ENCODE measurements at regions not wholly inside any gene's neighbourhood (a gene's known extent, or its start where the extent isn't known, plus 50 kb on each side); places are given as distances from the start of the nearest gene placed in this dataset.

DNA sequence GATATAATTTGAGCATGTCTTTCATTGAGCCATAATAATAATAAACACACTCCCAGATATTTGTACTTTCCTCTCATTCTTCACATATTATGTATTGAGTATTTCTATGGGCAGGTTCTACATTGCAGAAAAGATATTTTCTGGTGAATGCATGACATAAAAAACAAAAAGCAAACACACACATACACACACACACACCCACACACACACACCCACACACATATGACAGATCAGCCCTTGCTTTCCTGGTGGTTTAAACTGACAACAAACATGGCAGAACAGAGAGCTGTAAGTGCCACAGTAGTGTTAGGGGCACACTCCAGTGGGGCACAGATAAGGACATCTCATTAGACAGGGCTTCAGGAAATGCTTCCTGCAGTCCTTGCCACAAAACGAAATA, 123.3 kb upstream of the LSM8 start:
- no peak for DNase-seq (ENCODE audit: low spot score)
- intact Hi-C loops (cut with DNase I): no loop called here

DNA sequence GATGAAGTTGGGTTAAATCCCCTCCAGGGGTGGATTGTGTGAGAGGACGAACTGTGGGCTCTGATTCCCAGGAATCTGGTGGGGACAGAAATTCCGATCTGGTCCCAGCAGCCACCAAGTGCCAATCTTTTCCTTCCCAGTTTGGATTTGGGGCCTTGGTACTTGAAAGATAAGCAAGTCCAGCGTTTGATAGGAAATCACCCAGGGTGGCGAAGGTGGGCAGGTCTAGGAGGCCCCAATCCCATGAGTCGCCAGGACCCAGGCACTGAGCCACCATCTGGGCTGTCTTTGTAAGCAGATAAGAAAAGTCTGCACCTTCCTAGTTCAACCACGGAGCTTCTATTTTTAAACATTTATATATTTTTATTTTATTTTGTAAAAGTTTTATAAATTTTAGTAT, 122.6 kb upstream of the LSM8 start:
- intact Hi-C loops (cut with DNase I): no loop called here

DNA sequence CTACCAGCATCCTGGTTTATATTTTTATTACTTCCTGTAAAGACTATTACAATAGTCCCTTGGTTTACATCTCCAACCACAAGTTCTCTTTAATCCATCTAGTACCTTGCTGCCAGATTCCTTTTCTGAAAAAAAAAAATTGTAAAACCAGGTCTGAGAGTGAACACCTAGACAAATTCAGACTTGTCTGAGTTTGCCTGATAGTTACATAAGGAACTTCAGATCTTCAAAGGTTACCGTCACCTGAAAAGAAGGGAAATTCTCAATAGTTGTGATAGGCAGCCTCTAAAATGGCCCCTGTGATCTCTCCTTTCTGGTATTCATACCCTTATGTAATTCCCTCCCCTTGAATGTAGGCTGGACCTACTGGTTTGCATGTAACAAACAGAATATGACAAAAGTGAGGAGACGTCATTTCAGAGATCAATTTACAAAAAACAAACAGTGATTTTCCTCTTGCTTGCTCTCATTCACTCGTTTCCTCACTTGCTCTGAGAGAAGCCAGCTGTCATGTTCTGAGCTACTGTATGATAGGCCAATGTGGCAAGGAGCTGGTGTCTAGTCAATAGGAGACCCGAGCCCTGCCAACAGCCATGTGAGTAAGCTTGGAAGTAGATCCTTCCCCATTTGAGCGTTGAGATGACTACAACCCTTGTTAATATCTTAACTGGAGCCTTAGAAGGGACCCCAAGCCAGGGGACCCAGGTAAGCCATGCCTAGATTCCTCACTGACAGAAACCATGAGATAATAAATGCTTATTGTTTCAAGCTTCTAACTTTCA, 110.9 kb upstream of the LSM8 start:
- DNase-seq (ENCODE audit: low spot score): no peak

More for the DNA sequence above, 122.6 kb upstream of the LSM8 start:
- no peak for DNase-seq (ENCODE audit: low spot score)

DNA sequence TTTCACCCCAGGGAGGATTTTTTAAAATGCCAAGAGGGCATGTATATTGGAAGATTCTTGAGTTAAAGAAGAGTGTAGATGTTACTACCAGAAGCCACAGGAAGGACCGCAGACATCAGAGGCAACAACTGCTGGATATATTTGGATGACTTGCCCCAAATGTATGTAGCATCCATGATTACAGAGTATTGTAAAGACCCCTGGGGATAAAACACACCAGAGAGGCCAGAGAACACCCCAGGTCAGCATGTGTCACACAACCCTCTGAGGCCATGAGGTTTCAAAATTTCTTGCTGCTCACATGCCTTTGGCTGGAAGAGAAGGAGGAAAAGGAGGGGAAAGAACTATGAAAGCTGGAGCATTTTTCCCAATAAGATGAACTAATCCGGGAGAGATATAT, 108.0 kb upstream of the LSM8 start:
- intact Hi-C loops (cut with DNase I): no loop called here

More for the DNA sequence above, 110.9 kb upstream of the LSM8 start:
- intact Hi-C loops (cut with DNase I): no loop called here

DNA sequence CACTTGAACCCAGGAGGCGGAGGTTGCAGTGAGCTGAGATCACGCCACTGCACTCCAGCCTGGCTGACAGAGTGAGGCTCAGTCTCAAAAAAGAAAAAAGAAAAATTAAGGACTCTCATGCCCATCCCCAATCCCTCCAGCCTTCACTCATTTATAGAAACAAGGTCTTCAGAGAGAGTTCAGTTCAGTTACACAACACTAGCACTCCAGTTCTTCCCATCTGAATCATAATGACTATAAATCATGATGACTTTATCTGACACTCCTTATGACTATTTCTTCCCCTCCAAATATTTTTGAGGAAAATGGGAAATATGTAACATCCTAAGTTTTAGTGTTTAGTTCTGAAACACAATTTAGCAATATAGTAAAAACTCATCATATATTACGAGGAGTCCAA, 107.4 kb upstream of the LSM8 start:
- intact Hi-C loops (cut with DNase I): no loop called here

More for the DNA sequence above, 108.0 kb upstream of the LSM8 start:
- no peak for DNase-seq (ENCODE audit: low spot score)

DNA sequence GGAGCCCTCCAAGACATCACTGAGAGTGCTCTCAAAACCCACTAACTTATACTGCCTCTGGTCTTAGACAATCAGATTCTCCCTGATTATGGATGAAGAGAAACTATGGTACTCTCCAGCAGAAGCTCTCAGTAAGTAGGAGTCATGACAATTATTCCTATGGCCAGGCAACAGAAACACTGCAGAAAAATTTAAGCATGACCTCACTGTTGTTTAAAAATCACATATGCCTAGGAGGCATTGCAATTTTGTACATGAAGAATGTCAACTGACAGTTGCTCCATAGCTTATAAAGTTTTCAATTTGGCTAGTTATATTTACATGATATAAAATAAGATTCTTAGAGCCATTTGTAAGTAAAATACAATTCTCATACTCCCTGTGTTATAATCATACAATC, 105.9 kb upstream of the LSM8 start:
- intact Hi-C loops (cut with DNase I): no loop called here
- no peak for DNase-seq (ENCODE audit: low spot score)

More for the DNA sequence above, 107.4 kb upstream of the LSM8 start:
- no peak for DNase-seq (ENCODE audit: low spot score)

DNA sequence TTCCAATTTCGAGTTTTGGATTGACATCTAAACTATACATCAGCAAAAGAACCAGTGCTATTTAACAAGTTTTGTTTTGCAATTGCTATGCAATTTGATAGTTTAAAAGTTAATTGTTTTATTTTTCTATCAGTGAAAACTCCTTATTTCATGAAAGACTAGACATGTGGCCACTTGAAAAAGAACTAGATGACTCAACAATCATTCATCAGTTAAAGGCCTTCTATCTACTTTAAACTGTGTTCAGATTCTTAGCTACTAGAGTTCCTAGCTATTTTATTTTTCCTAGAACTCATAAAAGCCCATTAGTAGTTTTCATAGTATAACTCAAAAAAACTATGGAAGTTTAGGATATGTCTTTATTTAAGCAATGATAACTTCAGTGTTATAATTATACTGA, 104.6 kb upstream of the LSM8 start:
- intact Hi-C loops (cut with DNase I): no loop called here
- DNase-seq (ENCODE audit: low spot score): no peak

DNA sequence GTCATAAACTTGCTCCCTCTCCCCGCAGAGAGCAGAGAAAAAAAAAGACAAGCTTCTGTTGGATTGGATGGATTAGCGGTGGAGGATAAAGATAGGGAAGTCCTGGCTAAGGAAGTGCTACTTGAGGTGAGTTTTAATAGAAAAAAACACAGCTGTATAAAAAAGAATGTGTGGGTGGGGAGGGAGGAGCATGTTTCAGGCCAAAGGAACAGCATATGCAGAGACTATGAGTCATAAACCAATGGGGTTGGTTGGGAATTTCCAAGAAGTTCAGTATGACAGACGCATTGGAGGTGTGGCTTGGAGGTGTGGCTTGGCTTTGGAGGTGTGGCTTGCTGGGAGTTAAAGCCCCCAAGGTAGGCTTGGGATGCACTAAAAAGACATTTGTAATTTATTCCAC, 103.0 kb upstream of the LSM8 start:
- DNase-seq (ENCODE audit: low spot score): no peak
- intact Hi-C loops (cut with DNase I): no loop called here

DNA sequence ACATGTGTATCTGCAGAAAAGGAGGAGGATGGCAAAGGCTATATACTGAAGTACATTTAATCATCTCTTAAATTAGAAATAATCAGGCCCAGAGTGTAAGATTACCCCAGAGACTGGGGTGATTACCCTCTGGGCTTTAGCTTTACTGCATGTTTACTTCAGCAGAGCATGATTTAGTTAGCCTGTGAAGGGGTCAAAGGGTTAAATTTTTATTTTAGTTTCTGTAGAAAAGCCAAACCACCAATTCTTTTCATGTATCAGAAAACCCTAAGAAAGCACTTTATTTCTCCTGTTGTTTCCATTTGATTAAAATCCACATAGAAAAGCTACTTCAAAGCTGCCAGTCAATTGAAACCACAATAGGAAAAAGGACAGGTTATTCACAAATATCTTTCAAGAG, 101.5 kb upstream of the LSM8 start:
- no peak for DNase-seq (ENCODE audit: low spot score)
- intact Hi-C loops (cut with DNase I): no loop called here

DNA sequence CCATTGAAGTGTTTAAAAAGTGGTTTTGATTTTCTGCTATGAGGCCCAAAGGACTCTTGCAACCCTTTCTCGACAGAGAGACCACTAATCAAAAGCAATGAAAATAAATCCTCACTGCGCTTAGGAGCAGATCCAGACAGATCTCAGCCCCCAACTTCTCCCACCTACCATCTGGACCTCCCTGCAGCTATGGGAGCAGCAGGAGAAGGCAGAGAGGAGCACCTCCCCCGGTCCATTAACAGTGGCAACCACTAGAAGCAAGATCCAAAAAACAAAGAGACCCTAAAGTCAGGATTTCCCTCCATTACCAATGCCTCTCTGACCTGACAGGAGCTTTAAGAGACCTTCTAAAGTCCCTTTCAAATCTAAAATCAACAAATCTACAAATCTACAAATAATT, 99.0 kb upstream of the LSM8 start:
- DNase-seq (ENCODE audit: low spot score): no peak
- intact Hi-C loops (cut with DNase I): no loop called here

DNA sequence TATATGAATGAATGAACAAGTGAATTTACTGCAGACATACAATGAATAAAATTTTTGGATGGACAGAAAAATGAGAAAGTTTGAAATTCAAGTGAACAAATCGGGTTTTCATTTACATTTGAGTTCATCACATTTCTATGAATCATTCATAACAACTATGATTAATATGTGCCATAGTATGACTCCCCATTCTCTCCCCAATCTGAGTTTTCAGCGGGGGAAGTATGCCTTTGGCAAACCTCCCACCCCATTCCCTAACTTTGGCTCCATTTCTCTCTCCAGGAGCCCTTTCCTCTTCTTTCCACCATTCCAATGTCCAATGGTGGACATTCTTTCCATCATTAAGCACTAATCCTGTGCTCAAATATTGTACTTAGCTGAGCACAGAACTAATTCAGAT, 96.8 kb upstream of the LSM8 start:
- intact Hi-C loops (cut with DNase I): no loop called here
- no peak for DNase-seq (ENCODE audit: low spot score)

DNA sequence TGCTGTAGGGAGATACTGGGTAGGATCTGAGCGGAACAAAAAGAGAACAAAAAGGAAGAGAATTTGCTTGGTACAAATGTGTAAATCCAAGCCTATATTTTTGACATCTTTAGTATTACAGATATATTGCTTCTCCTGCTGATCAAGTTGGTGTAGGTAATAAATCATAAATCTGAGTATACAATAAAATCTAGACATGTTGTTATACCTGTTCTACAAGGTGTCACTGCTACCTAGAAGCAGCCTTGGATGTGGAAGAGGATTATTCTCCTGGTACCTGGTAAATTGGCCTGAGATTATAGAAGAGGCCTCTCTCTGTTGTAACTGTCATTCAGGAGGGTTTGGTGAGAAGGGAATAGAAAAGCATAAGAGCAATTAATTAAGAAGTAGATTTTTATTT, 89.9 kb upstream of the LSM8 start:
- intact Hi-C loops (cut with DNase I): no loop called here
- no peak for DNase-seq (ENCODE audit: low spot score)

DNA sequence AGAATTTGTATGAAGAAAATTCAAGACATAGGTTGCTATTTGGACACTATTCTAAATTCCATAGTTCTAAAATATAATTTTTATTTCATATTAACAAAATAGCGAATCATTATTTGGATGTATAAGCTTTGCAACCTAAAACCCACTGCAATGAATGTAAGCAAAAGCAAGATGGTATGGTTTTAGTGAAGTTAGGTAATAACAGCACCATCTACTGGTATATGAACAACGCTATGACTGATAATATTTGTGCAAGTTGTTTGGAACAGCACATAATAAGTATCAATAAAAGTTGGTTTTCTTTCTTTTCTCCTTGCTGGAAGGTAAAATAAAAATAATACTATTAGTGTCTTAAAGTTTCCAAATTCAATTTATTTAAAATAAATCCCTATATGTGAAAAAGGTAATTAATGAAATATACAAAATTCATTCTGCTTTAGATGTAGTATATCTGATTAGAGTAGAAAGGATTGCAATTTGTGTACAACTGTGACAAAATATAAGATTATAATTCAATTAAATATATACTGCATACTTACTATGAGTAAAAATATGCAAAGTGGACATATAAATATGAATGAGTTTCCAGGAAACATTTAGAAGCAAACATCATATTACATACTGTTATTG, 79.0 kb upstream of the LSM8 start:
- intact Hi-C loops (cut with DNase I): no loop called here

DNA sequence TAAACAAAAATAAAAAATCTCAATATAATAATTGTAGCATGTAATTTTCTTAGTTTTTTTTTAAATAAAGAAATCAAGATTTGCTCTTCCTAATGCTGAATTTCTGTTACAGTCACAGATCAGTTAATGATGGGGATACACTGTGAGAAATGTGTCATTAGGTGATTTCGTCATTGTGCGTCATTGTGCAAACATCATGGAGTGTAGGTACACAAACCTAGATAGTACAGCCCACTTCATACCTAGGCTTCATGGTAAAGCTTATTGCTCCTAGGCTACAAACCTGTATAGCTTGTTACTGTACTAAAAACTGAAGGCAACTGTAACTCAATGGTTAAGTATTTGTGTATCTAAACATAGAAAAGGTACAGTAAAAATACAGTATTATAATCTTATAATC, 74.4 kb upstream of the LSM8 start:
- intact Hi-C loops (cut with DNase I): no loop called here
- DNase-seq (ENCODE audit: low spot score): no peak

More for the DNA sequence above, 79.0 kb upstream of the LSM8 start:
- no peak for DNase-seq (ENCODE audit: low spot score)

DNA sequence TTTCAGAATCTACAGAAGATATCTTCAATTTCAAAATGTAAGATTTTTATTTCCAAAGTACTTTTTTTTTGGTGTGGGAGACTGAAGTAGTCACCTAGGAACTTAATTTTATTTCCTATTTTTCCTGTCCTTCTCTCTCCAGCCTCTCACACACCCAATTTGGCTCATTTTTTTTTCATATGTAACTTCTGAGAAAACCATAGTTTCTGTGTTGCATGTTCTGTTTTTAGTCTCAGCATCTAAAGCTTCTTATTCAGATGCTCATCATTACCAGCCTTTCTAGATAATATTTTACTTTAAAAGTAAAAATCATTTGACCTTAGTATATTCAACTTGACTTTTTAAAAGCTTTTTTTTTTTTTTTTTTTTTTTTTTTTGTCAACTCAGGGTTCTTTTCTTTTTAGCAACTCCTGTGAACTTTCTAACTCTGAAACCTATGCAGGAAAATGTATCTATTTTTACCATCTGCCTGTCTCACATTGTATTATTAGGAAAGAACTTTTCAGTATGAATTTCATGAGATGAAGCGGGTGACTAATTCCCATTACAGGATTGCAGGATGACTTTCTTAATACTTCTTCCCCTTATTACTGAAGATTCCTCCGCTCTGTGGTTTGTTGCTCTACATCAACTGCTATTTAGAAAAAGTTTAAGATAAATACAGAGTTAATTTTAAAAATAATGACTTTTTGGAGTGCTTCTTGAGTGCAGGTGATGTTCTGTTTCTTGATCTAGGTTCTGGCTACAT, 73.6 kb upstream of the LSM8 start:
- DNase-seq (ENCODE audit: low spot score): no peak
- intact Hi-C loops (cut with DNase I): no loop called here

DNA sequence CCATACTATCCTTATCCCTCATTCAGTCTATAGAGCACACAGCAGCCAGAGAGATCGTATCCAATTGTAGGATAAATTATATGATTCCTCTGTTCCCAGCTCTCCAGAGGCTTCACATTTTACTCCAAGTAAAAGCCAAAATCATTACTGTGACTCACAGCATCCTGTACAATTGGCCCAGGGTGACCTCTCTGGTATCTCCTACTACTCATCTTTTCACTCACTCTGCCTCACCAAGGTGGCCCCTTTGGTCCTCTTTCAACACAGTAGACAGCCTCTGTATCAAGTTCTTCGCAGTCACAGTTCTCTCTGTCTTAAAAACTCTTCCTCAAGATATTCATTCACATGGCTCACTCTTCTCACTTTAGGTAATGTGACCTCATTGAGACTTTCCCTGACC, 72.6 kb upstream of the LSM8 start:
- no peak for DNase-seq (ENCODE audit: low spot score)
- intact Hi-C loops (cut with DNase I): no loop called here

DNA sequence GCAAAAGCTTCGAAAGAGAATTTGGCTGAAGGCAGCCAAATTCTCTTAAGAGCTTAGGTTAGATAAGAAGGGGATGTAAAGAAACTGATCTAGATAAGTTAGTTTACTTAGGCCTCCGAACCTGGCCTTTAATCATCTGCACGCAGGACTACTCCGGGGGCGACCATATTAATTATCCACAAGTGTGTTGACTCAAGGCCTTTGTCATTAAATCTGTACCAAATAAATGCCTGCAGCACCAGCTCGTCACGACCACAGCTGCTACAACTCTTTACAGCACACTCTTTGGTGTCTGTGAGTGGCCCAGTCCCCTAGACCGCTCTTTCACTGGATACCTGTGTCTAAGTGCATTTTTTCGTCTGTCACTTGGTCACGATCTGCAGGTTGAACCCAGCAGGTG, 69.8 kb upstream of the LSM8 start:
- intact Hi-C loops (cut with DNase I): no loop called here
- DNase-seq (ENCODE audit: low spot score): no peak

DNA sequence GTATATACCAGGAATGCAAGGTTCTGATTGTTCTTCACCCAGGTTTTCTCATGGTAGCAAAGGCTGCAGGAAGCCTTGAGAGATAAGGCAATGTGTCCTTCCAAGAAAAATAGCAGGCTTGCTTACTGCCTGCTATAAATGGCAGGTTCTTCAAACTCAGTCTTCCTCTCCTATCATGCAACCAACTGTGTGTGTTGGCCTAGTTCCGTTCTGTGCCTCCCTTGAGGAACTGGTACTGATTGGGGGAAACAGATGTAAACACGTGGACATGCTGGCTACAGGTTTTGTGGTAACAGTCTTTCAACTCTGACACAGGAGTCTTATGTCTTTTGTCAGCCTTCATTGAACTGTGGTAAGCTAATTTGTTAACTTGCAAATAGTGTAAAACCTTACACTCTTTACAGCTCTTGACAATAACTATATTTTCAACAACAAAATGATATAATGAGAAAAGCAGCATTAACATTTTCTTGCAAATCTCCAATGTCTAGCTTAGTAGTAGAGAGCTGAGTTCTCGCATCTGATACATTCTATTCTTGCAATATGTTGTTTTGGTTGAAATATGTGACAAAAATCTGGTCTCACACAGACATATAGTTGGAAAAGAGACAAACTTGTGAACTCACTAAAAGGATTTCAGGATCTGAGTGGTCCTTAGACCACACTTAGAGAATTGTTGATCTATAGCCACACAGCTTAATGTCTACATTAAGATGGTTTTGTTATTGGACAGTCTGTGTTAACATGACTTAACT, 54.7 kb upstream of the LSM8 start:
- intact Hi-C loops (cut with DNase I): no loop called here
- no peak for DNase-seq (ENCODE audit: low spot score)

DNA sequence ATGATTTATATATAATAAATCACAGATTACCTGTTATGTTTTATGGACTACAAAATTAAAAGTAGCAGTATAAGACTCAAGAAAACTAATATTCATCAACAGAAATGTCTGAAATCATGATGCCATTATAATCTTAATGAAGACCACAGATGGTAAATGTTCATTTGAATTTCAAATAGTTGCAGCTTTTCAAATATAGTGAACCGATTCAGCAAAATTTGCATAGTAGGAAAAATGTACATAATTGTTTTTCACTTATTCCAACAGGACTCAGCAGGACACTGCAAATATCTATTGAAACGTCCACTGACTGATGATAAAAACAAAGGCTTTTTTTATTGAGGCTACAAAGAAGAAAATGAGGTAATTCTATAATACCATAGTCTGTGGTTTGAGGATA, 51.2 kb upstream of the LSM8 start:
- DNase-seq (ENCODE audit: low spot score): no peak
- intact Hi-C loops (cut with DNase I): no loop called here
